GM18520 (cell line): ENCODE measurements at regions not wholly inside any gene's neighbourhood (a gene's known extent, or its start where the extent isn't known, plus 50 kb on each side); places are given as distances from the start of the nearest gene placed in this dataset.
"Not testable (repeated sequence)": the region's sequence is repeated elsewhere in the genome, so short reads cannot be mapped to it uniquely, and the experiment has no call there.

Experiments used
- ATAC-seq: cut with Tn5 transposase; IDR thresholded peaks from one replicate; pipeline ENCODE4 v1.9.1; 2021; ENCODE audit not compliant: unreplicated experiment

DNA sequence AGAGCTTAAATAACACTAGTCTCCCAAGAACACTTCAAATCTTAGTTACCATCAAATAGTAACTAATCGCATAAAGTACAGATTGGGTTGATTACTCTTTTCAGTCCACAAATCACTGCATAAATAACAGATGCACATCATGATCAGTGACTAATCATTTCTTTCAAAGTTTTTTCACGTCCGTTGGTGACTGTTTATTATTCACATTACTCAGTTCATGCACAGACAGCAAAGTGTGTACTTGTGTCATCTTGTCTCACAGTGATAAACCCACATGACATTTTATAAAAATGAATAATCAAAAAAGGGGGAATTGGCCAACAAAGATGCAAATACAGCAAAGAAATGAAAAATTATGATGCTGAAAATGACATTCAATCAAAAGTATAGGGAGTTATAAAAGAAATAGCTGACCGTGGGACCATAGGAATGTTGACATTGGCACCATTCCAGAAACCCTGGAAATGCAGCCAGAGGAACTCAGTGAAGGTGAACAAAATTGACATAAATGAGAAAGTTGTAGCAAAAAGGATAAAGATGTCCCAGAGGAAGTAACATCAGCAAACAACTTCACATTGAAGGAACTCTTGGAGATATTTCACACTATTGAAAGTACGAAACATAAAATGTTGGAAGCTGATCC is 161.5 kb downstream of the SOX3 start:
- ATAC-seq, result no peak

- no peak for ATAC-seq
Measured at GRCh38 chrX:140342410-140342809, 162.5 kb downstream of the SOX3 start.

- no peak for ATAC-seq
Measured at GRCh38 chrX:140337263-140337662, 167.6 kb downstream of the SOX3 start.

GRCh38 chrX:140318296-140318695 is 186.6 kb downstream of the SOX3 start:
- no peak for ATAC-seq

DNA sequence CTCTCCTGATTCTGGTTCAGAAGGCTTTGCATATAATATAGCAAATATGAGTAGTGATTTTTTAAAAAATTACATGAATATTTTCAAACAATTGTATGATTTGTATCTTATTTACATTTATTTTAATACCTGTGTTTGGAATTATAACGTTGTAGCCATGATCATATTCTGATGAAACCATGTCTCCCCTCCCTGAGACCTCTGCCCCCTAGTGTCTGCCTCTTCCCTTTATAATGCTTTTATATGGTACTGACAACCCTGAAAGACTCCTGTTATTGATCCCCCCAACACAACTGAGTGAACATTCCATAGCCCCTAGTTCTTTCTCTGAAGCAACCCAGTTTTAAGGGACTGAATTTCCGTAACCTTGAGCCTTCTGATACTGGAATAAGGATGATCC is 187.4 kb downstream of the SOX3 start:
- no peak for ATAC-seq

GRCh38 chrX:140298960-140299825 is 205.7 kb downstream of the SOX3 start:
- ATAC-seq, result no peak

DNA sequence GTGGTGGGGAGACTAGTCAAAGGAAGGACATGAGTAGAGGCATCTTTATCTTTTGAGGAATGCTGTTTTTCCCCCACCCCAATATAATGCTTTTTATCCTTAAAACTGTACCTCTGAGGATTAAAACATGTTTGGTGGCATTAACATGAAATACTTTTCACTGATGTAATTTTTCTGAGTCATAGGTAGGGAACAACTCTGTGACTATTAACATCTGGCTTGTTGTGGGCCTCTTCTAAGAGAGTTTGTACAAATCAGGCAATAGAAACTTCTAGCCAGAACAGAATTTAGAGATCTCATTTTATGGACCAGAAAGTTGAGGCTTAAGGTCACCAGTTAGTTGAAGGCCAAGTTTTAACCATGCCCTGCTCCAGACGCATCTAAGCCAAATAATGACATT is 207.6 kb downstream of the SOX3 start:
- no peak for ATAC-seq

- no peak for ATAC-seq
Measured at GRCh38 chrX:140292961-140293360, 211.9 kb downstream of the SOX3 start.

DNA sequence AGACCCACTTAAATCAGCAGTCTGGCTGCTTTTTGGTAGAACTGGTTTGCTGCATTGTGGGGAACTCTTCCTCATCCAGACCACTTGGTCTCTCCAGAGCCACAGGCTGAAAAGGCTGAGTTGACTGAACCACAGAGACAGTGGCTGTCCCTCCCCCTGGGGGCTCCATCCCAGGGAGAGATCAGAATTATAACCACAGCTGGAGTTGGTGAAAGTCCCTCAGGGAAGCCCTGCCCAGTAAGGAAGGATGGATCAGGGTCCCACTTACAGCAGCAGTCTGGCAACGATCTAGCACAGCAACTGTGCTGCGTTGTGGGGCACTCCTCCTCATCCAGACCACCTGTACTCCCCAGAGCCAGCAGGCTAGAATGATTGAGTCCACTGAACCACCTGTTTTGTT is 212.7 kb downstream of the SOX3 start:
- ATAC-seq, result no peak

DNA sequence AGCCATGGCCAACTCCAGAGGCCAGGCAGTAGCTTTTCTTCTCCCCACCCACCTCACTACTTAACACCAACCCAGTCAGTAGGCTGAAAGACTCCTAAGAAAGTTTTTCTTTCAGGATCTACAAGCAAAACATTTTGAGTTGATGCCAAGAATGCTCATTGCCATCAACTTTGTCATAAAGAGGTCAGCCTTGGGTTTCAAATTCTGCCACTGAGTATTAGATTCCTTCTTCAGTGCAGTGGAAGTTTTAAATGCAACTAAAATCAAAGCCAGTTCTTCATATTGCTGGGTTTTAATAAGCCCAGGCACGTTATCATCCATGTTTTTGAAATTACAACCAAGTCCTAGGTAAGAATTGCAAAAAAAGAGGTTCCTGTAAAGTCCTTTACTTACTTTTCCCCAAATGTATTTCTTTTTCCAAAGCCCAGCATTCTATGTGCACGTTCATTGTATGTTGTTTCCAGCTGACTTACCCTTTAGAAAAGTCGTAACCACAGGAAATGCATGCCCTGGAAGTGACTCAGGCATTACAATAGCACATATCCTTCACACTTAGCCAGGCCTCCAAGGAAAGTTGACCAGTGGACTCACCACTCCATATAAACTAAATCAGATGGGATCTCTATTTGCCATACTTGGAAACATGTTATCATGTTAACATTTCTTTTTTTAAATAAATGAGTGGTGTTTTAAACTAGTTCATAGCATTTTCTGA is 229.9 kb downstream of the SOX3 start:
- ATAC-seq, result no peak

- ATAC-seq, result no peak
Measured at GRCh38 chrX:140273921-140274320, 230.9 kb downstream of the SOX3 start.

DNA sequence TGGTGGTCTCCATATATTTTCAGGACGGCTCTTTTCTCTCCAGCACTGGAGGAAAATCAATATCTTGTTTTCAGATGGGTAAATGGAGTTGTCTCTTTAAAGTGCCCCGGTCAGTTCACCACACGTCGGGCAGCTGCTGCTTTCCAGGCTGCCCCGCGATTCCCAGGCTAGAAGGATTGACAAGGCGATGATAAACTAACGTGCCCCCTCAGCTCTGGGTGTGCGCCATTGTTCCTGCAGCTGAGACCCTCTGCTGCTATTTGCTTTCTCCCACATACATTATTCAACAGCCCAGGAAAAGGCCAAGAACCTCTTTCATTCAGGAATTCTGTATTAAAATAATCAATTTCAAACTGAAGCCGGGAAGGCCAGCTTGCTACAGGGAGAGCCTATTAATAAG is 254.5 kb downstream of the SOX3 start:
- ATAC-seq, result no peak

DNA sequence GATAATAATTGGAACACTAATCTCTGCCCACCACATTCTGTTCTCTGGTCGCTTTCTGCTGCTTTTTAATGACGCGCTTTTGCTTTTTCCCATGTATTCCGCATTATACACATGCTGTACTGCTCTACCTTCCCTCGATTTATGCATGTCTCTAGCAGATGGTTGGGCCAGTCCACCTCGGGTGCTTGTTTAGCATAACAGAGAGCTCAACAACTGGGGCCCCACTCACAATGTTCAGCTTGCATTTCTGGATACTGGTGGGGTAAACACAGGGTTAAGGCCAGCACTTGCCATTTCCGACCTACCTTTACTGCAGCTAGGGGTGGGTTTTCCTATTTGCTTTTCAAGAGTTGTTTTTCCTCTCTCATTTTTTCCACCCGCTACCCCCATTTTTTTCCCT is 255.8 kb downstream of the SOX3 start:
- no peak for ATAC-seq

GRCh38 chrX:140229191-140229590 is 263.9 kb upstream of the CXorf66 start:
- no peak for ATAC-seq

- not testable (repeated sequence) for ATAC-seq
Measured at GRCh38 chrX:140226037-140226436, 260.7 kb upstream of the CXorf66 start.

DNA sequence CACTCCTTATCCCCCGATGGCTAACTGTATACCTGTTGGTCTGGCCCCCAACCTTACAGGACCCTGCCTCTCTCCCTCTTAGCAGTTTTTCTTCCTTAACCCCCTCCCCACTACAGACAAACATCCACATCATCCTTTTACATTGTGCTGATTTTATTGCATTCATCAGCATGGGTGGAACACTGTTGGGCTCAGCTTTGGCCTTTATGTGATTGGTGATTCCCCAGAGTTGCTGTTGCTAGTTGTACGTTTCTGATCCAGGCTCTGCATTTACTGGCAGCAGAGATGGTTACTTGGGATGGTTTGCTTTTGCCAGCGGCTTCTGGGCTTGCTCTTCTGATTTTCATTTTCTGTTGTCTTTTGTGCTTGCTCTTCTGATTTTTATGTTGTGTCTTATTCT is 250.6 kb upstream of the CXorf66 start:
- ATAC-seq, result not testable (repeated sequence)

DNA sequence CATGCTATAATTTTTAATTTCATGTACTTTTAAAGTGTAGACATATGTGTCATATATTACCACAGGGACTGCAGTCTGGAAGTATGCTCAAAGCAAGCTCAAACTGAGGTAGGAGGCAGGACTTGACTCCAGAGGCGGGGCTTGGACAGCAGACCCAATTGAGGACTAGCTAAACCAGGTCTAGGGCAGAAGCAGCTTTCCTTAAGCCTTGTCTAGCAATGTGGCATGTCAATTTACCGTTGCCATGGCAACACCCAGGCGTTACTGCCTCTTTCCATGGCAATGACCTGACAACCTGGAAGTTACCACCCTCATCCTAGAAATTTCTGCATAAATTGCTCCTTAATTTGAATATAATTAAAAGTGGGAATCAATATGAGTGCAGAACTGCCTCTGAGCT is 249.2 kb upstream of the CXorf66 start:
- ATAC-seq, result not testable (repeated sequence)

- ATAC-seq, result no peak
Measured at GRCh38 chrX:140206657-140207056, 241.3 kb upstream of the CXorf66 start.

DNA sequence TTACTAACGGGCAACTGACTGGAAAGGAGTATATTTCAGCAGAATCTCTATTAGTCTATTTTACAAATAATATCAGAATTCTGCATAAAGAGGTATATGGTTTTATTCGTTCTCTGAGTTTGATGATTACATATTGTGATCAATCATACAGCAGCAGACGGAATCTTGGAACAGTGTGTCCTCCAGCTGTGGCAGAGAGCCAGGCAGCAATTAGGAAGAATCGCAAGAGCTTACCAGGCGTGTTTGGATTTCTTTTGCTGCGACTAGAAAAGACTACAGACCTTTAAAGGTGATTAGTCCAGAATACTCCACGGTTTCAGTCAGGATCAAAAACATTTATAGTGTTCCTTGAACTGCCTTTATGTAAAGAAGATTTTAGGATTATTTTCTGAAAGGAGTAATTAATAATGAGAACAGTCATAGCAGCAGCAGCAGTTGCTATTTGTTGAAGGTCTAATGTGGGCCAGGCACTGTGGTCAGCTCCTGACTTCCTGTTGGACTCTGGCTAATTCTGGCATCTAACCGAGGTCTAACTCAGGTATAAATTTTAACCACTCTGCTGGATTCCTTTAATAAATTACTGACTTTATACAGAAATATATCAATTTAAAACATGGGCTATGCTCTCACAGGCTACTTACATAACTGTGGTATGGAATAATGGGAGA is 225.3 kb upstream of the CXorf66 start:
- no peak for ATAC-seq

DNA sequence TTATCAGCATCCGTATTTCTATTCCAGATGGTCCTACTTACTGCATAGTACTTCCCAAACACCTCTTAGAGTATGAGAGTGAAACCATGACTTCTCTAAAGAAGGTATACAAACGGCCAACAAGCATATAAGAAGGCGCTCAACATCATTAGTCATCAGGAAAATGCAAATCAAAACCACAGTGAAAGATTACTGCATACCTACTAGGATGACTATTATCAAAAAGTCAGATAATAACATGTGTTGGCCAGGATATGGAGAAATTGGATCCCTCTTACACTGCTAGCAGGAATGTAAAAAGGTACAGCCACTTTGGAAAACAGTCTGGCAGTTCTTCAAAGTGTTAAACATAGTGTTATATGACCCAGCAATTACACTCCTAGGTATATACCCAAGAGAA is 215.3 kb upstream of the CXorf66 start:
- no peak for ATAC-seq

DNA sequence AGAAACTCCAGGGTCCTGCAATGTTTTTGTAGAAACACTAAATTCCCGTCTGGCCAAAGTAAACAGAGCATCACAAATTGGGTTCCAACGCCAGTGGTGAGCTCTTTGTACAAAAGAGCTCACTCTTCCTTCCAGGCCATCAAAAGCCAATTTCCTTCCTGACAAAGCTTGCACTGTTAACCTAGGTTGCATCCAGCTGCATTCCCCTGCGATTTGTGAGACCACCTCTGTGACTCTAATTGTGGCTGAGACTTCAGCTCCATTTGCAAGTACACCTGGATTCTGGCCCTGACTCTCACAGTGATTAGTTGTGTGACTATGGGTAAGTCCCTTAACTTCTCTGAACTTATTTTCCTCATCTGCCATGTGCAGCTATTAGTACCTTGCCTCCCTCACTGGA is 212.5 kb upstream of the CXorf66 start:
- no peak for ATAC-seq
